Activated T-cell treated with anti-CD3 and anti-CD28 coated beads, Interleukin-2, amount 50 U/mL, for 48 hours (primary cell): ENCODE measurements at regions not wholly inside any gene's neighbourhood (a gene's known extent, or its start where the extent isn't known, plus 50 kb on each side); places are given as distances from the start of the nearest gene placed in this dataset.

Experiments
- DNase-seq, 2 experiments: peaks; one replicate each; pipeline ENCODE4 v3.0.0-alpha.2; 2020

- DNase-seq: no peak
Observed at GRCh38 chr11:90913131-90913668, 690.4 kb upstream of the CHORDC1 start.

GRCh38 chr11:90912631-90913030, 689.8 kb upstream of the CHORDC1 start:
- no peak for DNase-seq

- DNase-seq: no peak
Observed at GRCh38 chr11:90911192-90911591, 688.3 kb upstream of the CHORDC1 start.

GRCh38 chr11:90908074-90908473, 685.2 kb upstream of the CHORDC1 start:
- DNase-seq: no peak

GRCh38 chr11:90895850-90896249, 673.0 kb upstream of the CHORDC1 start:
- DNase-seq: no peak

GRCh38 chr11:90890347-90890746, 667.5 kb upstream of the CHORDC1 start:
- DNase-seq: no peak

GRCh38 chr11:90884181-90884580, 661.3 kb upstream of the CHORDC1 start:
- no peak for DNase-seq

- DNase-seq: no peak
Observed at GRCh38 chr11:90874986-90875385, 652.1 kb upstream of the CHORDC1 start.

GRCh38 chr11:90874281-90874680, 651.4 kb upstream of the CHORDC1 start:
- DNase-seq: no peak

GRCh38 chr11:90867416-90867815, 644.6 kb upstream of the CHORDC1 start:
- no peak for DNase-seq

- no peak for DNase-seq
Observed at GRCh38 chr11:90856790-90857189, 633.9 kb upstream of the CHORDC1 start.

- no peak for DNase-seq
Observed at GRCh38 chr11:90855531-90855930, 632.7 kb upstream of the CHORDC1 start.

- DNase-seq: no peak
Observed at GRCh38 chr11:90851196-90851595, 628.3 kb upstream of the CHORDC1 start.

- no peak for DNase-seq
Observed at GRCh38 chr11:90849312-90849711, 626.5 kb upstream of the CHORDC1 start.

- no peak for DNase-seq
Observed at GRCh38 chr11:90847268-90847886, 624.5 kb upstream of the CHORDC1 start.

GRCh38 chr11:90846628-90847027, 623.8 kb upstream of the CHORDC1 start:
- no peak for DNase-seq

- DNase-seq: no peak
Observed at GRCh38 chr11:90845799-90846198, 623.0 kb upstream of the CHORDC1 start.

- DNase-seq: no peak
Observed at GRCh38 chr11:90845126-90845525, 622.3 kb upstream of the CHORDC1 start.

GRCh38 chr11:90844041-90844440, 621.2 kb upstream of the CHORDC1 start:
- DNase-seq: no peak

- no peak for DNase-seq
Observed at GRCh38 chr11:90842681-90843080, 619.8 kb upstream of the CHORDC1 start.

GRCh38 chr11:90840071-90840470, 617.2 kb upstream of the CHORDC1 start:
- no peak for DNase-seq

GRCh38 chr11:90836031-90836430, 613.2 kb upstream of the CHORDC1 start:
- no peak for DNase-seq

- DNase-seq: no peak
Observed at GRCh38 chr11:90823446-90823845, 600.6 kb upstream of the CHORDC1 start.

- DNase-seq: no peak
Observed at GRCh38 chr11:90822996-90823395, 600.1 kb upstream of the CHORDC1 start.

- DNase-seq: no peak
Observed at GRCh38 chr11:90818196-90818745, 595.4 kb upstream of the CHORDC1 start.
